ENCODE measurements at regions not wholly inside any gene's neighbourhood (a gene's known extent, or its start where the extent isn't known, plus 50 kb on each side); places are given as distances from the start of the nearest gene placed in this dataset.
"Not testable (repeated sequence)": the region's sequence is repeated elsewhere in the genome, so short reads cannot be mapped to it uniquely, and the experiment has no call there.

DNA sequence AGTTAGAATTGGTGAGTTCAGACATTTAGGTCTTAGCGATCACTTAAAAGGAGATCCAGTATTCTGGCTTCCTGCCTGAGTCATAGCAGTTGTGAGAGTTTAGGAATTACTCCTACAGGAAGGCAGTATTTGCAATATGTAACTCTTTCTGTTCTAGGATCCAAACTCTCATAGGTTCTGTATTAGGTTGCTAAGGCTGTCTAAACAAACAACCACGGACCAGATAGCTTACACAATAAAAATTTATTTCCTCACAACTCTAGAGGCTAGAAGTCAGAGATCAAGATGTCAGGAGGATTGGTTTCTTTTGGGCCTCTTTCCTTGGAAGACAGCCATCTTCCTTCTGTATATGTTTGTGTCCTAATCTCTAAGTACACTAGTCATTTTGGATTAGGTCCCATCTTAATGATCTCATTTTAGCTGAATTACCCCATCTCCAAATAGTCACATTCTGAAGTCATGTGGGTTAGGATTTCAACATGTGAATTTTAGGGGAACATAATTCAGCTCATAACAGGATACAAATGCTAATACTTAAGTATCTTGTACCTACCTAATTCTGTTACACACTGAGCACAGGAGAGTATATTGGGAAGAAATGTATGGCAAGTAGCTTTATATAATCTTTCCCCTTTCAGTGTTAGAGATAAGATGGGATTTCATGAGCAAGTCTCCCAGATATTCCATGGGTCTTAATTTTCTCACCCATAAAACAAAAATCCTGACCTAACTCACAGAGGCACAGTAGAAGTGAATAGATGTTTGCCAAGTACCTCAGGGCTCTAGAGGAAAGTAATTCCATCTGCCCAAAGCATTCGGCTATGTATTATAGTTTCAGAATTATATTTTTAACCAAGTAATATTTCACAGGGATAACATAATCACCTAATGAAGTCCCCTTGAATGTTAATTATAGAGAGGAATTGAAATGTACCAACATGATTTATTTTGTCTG is 144.4 kb downstream of the PTBP2 start:
- no peak for DNase-seq

- DNase-seq: no peak
These were observed 151.2 kb downstream of the PTBP2 start for GRCh38 chr1:96872757-96873156.

DNA sequence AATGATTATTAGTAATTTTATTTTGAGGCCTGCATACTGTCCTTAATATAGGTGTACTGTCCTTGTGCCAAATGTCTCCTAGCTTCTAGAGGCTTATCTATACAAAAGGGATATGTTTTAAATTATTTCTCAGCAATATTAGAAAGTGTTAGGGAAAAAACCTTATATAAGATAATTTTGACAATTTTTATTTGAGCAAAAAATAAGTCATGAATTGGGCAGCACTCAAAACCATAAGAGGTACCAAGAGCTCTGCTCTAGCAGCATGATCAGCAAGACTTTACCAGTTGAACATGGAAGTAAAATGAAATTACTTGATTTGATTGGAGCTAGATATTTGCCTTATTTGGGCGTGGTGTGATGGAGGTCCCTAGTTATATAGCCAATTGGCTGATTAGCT is 157.1 kb downstream of the PTBP2 start:
- no peak for DNase-seq

GRCh38 chr1:96880626-96881025 is 159.0 kb downstream of the PTBP2 start:
- DNase-seq: no peak

GRCh38 chr1:96882096-96882495 is 160.5 kb downstream of the PTBP2 start:
- DNase-seq: no peak

DNA sequence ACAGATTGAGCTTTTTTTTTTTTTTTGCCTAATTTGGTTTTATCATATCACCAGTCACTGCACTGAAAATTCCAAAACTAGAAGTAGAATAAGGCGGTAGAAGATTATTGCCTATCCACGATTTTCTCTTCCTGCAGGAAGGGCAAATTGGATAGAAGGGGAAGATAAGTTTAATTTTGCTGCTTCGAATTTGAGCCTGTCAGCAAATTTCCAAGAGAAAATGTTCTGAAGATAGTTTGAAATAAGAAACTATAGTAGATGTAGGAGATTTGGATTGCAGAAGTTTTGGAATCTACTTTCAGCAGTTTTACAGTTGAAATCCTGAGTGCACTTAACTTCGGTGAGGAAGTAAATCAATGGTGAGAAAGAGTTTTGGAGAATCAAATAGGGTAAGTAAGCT is 164.9 kb downstream of the PTBP2 start:
- no peak for DNase-seq

DNA sequence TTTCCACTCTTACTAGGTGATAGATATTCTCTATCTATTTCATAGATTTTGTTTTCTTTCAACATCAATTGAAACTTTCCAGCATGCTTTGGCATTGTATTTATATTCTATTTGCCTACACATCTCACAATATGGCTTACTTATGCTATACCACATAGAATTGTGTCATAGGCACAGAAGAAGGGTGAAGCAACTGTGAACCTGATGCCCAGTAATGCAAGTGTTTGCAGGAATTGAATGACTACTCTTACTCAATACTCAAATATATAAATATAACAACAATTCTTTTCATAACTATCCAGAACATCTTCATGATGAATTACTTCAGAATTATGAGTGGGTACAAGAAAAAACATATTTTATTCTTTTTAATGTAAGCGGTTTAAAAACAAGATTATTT is 165.9 kb downstream of the PTBP2 start:
- no peak for DNase-seq

DNA sequence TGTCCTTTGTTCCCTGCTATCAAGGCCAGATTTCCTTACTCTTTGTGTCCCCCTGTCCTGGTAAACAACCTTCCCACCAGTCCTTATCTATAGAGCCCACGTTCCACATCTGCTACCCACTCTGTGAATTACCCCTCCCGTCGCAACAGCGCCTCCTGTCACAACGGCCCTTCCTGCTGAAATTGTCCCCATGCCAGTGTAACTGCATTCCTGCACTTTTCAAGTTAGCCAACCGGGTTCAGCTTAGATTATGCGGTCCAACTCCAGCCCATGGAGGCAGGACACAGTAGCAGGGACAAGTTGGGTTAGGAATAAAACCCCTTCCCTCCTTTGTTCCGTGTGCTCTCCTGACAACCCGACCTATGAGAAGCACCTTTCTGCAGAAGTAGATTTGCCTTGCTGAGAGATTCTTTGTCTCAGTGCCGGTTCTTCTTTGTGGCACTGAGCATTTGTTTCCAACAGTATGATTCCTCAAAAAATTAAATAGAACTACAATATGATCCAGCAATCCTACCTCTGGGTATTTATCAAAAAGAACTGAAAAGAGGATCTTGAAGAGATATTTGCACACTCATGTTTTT is 180.3 kb downstream of the PTBP2 start:
- DNase-seq: no peak

DNA sequence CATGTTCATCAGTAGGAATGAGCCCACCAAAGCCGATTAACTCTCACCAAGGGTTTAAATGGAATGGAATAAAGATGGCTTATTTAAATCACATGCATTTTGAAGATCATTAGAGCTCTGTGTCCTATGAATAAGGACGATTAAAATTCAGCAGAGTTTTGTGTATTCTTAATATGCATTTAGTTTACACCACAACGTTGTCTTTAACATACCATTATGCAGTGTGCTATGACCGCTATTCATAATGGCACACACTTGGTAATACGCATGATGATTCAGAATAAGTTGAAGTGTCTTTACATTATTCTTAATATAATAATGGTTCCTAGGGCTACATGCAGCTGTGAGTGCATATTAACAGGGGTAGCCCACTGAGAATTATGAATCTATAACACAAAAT is 190.7 kb downstream of the PTBP2 start:
- DNase-seq: no peak

DNA sequence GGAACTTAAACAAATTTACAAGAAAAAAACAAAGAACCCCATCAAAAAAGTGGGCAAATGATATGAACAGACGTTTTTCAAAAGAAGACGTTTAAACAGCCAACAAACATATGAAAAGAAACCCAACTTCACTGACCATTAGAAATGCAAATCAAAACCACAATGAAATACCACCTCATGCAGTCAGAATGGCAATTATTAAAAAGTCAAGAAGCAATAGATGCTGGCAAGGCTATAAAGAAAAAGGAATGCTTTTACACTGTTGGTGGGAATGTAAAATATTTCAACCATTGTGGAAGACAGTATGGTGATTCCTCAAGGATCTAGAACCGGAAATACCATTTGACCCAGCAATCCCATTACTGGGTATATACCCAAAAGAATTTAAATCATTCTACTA is 194.1 kb downstream of the PTBP2 start:
- not testable (repeated sequence) for DNase-seq

GRCh38 chr1:96918406-96918805 is 196.8 kb downstream of the PTBP2 start:
- no peak for DNase-seq

GRCh38 chr1:96922181-96922580 is 200.6 kb downstream of the PTBP2 start:
- DNase-seq: no peak

- no peak for DNase-seq
These were observed 202.2 kb downstream of the PTBP2 start for GRCh38 chr1:96923753-96924152.

DNA sequence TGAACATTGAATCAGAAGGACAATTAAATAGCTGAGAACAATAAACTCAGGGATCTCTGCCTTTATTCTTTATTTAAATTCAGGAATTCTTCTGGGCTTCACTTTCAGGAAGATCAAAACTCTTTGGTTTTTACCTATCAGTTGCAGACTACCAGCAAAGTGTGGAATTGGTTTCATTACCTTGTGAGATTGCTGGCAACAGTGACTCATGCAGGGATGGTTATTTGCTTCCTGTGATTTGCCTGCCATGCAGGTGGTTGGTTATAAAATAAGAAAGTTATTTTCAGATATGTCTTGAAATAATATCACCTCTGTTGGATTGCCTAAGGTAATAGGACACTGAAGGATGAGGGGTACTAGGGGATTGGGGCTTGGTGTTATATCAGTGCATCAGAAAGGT is 204.6 kb downstream of the PTBP2 start:
- no peak for DNase-seq

- no peak for DNase-seq
These were observed 205.5 kb downstream of the PTBP2 start for GRCh38 chr1:96927125-96927524.

DNA sequence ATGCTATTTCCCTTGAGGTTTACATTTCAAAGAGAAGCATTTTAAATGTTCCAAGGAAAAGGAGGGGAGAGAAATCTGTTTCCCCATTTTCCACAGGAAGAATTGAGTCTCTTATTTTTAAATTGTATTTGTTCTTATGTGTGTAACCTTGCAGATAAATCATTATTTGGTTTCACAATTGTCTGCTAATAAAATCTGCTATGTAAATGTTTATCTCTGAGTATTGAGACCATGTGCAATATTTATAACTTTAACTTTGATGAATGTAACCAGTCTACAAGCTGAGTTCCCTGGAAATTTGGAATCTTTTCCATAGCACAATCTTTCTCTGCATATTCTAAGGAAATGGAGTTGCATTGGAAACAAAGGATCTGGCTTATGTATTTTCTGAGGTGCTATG is 209.6 kb downstream of the PTBP2 start:
- no peak for DNase-seq

- DNase-seq: no peak
These were observed 212.7 kb downstream of the PTBP2 start for GRCh38 chr1:96934282-96934681.

GRCh38 chr1:96944432-96945092 is 223.0 kb downstream of the PTBP2 start:
- DNase-seq: no peak

GRCh38 chr1:96945509-96946084 is 224.0 kb downstream of the PTBP2 start:
- DNase-seq: no peak

DNA sequence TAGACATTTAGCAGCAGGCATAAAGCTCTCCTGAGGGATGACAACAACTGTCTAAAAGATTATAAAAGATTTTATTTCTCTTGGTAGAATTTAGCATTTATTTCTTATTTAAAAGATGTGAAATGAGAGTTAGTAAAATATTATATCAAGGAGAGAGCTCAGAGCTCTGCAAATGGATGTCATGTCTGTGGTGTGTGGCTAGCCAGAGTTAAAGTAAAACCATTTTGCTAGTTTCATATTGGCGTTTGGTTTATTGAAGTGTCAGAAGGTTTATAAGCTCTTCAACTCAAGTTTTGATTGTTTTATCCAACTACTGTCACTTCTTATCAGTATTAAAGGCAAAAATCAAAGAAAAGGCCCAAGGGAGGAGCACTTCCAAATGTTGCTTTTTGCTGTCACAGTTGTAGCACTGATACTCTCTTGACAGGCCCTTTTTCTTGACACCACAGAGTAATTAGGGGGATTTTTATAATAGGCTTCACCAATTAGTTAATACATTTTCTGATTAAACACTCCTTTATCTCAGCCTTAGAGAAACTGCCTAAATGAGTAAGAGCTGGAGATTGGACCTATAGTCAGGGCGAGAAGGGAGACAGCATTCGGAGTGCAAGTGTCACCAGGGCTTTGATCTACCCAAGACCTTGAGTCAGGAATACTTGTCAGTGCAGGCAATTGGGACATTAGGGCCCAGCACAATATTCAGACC is 233.9 kb downstream of the PTBP2 start:
- DNase-seq: no peak

GRCh38 chr1:96962216-96962615 is 240.6 kb downstream of the PTBP2 start:
- DNase-seq: no peak

DNA sequence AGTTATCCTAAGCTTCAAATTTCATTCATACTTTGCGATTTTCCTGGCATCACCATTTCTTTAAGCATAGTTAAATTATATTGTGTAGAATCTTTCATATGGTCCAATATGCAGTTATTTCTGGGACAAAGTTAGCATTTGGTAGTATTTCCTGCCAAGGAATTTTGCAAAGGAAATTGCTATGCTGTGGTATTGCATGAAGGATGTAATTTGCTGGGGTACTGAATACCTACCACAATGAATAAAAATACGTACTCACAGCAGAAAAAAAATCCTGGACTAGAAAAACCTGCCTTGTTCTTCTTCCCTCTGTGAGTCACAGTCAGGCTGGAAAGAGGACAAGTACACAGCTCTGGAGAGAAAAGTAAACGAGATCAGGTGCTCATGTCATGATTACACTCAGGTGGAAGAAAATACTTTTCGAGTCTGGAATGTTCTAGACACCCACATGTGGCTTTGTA is 241.2 kb downstream of the PTBP2 start:
- no peak for DNase-seq

DNA sequence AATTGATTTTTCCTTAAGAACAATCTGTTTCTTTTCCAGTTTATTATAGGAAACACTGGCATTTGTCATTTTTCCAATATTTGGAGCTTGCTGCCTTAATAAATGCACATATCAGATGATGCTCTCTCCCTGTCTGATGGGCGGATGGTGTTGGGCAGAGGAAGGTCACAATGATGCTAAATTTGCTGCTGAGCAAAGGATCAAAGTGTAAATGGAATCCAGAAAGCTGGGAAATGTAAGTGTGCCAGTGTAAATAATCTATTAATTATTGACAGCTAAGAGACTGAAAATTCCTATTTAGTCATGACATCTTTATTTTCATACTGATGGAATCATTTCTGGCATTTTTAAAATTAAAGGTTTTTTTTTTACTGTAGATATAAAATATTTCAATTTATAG is 243.2 kb downstream of the PTBP2 start:
- no peak for DNase-seq
